ENCODE measurements at regions not wholly inside any gene's neighbourhood (a gene's known extent, or its start where the extent isn't known, plus 50 kb on each side); places are given as distances from the start of the nearest gene placed in this dataset.
"Not testable (repeated sequence)": the region's sequence is repeated elsewhere in the genome, so short reads cannot be mapped to it uniquely, and the experiment has no call there.

- no peak for DNase-seq (ENCODE audit: low spot score)
Measured at GRCh38 chr1:60809204-60809980, 273.0 kb upstream of the NFIA start.

- DNase-seq (ENCODE audit: low spot score): no peak
Measured at GRCh38 chr1:60808676-60809075, 273.7 kb upstream of the NFIA start.

DNA sequence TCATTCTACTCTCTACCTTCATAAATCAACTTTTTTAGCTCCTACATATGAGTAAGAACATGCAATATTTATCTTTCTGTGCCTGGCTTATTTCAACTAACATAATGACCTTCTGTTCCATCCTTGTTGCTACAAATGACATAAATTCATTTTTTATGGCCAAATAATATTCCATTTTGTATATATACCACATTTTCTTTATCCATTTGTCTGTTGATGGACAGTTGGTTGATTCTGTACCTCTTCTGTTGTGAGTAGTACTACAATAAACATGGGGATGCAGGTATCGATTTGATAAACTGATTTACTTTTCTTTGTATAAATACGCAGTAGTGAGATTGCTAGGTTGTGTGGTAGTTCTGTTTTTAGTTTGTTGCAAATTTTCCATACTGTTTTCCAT lies 279.5 kb upstream of the NFIA start:
- no peak for DNase-seq (ENCODE audit: low spot score)

DNA sequence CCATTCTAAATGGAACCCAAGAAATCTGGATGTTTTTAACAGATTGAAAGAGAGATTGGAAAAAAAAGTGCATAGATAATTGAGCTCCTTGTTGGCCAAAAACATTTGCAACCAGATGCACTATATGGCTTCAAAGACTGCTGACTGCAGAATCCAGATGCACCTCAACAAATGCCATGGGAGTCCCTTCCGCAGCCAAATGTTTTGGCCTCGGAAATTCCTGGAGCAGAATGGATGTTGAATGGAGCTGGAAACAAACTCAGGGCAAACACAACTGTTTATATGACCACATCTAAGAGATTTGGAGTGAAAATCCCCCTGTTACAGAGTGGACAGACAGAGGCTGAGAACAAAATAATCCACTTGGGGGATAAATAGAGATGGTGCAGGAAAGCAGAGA lies 285.0 kb upstream of the NFIA start:
- no peak for DNase-seq (ENCODE audit: low spot score)

GRCh38 chr1:60791226-60791625 lies 291.1 kb upstream of the NFIA start:
- DNase-seq (ENCODE audit: low spot score): no peak

- not testable (repeated sequence) for DNase-seq (ENCODE audit: low spot score)
Measured at GRCh38 chr1:60773099-60773498, 309.3 kb upstream of the NFIA start.

DNA sequence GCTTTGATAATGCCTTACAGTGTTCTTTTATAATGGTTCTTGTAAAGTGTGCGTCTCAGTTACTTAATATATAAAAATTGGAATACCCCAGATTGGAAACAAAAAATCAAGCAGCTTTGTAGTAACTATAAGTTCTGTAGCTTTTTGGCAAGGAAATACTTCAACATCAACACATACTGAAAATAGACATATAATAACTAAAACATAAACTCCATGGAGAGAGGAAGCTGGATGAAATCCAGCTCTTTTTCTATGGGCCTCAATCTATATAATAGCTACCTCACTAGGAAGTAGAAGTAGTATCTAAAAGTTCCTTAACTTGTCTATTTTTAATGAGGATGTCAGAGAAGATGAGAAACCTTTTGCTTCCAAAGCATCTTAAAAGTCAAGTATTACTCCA lies 313.3 kb upstream of the NFIA start:
- no peak for DNase-seq (ENCODE audit: low spot score)

DNA sequence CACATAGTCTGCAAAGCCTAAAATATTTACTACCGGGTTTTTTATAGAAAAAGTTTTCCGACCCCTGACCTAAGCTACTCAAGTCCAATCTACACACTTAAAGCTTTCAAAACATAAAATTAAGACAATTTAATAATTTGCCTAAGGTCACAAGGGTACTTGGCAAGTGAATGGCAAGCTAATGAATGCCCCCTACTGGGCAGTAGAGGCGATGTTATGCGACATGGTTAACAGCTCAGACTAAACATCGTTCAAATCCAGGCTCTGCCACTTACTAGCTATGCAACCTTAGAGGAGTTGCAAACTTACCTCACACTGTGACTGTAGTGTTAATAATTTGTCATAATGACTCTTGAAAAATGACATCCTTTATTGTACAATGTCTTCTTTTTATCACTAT lies 317.2 kb upstream of the NFIA start:
- DNase-seq (ENCODE audit: low spot score): peak; percentile 14

- DNase-seq (ENCODE audit: low spot score): no peak
Measured at GRCh38 chr1:60764489-60764888, 317.9 kb upstream of the NFIA start.

DNA sequence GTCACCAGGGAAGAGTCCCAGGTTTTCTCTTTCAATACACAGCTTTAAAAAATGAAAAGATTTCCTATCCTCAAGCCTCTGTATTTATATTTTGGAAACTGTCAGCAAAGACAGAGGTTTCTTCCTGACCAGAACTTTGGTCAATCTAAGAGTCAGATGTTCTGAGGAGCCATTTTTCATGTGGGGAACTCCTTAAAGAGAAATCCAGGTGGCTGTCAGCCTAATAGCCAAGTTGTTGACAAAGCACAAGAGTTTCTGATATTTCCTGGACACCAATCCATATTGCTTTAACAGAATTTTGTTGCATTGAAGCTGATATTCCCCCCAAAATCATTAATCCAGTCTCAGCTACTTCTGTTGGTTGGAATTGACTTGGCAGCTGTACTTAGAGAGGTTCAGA lies 318.6 kb upstream of the NFIA start:
- no peak for DNase-seq (ENCODE audit: low spot score)

DNA sequence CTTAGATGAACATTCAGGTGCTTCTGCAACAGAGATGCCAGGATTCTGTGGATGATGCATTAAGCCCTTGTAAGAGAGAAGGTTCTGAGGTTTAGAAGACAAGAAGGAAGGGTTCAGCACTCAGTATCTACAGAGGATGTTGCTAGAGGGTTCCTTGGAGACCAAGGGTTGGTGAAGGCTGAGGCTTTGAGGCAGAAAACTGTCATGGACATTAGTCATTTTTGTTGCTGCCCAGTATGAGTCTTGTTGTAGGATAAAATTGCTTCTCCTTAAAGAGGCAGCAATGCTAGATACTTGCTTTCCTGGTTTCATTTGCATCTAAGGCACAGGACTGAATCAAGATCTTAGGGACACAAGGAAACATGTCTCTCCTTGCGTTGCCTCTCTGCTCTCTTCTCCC lies 319.4 kb upstream of the NFIA start:
- no peak for DNase-seq (ENCODE audit: low spot score)

DNA sequence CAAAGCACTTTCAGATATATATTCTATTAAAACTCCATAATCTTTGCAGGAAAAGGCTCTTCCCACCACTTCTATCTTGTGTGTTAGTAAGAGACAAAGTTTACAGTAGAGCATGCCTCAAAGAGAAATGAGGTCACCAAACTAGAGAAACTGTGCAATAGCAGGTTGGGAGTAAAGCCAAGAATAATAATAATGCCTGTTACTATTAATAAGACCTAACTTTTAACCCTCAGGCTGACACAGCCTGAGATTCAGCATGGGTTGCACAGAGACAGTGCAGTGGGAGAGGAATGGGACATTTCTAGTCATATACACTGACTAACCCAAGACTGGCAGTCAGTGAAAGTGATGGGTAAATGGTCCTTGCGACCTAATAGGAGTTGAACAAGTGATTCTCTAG lies 320.2 kb upstream of the NFIA start:
- DNase-seq (ENCODE audit: low spot score): no peak

- no peak for DNase-seq (ENCODE audit: low spot score)
Measured at GRCh38 chr1:60759291-60759690, 323.1 kb upstream of the NFIA start.

- no peak for DNase-seq (ENCODE audit: low spot score)
Measured at GRCh38 chr1:60757485-60757884, 324.9 kb upstream of the NFIA start.

GRCh38 chr1:60753036-60753900 lies 329.1 kb upstream of the NFIA start:
- DNase-seq (ENCODE audit: low spot score): no peak

DNA sequence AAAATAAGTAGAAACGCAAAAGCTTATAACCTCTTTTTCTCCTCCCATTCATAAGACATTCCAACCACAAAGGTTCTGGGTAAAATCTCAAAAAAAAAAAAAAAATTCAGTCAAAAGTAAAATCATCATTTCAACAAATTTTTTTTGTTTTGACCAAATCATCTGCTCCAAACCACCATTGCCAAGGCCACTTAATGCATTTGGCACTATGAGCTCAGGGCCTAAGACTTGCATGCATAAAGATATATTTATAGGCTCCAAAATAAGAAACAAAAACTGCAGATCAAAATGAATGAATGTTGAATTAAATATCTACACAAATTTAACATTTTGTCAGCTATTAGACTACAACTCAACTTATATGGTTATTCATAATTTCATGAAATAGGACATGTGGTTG lies 331.1 kb upstream of the NFIA start:
- no peak for DNase-seq (ENCODE audit: low spot score)

GRCh38 chr1:60747353-60747752 lies 335.0 kb upstream of the NFIA start:
- no peak for DNase-seq (ENCODE audit: low spot score)

GRCh38 chr1:60746278-60746791 lies 336.0 kb upstream of the NFIA start:
- DNase-seq (ENCODE audit: low spot score): no peak

DNA sequence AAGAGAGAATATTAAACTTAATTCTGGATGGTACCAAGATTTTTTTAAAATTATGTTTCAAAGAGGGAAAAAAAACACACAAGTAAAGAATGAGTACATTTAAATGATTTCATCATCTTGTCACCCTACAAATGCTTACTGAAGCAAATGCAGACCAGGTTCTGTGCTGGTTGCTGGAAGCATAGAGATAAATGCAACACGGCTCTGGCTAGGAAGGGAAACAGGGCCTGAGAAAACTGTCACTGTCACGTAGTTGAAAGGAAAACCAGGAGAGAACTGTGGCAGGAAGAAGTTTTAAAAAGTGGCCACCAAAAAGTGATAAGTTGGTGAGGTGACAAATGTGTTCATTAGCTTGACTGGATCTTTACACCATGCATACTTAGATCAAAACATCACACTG lies 336.9 kb upstream of the NFIA start:
- no peak for DNase-seq (ENCODE audit: low spot score)

DNA sequence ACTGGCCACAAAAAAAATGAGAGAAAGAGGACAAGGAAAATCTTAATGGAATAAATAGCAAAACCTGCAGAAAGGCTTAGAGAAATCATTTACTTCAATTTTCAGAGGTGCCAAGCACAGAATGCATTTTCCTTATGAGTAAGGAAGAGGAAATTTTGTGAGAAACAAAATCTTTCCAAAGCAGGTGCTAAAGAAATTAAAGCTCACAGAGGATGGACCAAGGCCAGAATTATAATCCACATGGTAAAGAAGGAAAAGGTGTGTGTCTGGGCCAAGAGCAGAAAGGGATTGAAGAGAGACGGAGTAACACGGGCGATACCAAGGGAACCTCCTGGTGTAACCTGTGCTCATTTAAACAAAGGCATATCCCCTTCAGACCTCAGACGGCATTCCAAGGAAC lies 340.0 kb upstream of the NFIA start:
- DNase-seq (ENCODE audit: low spot score): no peak

GRCh38 chr1:60740154-60740553 lies 342.2 kb upstream of the NFIA start:
- no peak for DNase-seq (ENCODE audit: low spot score)

DNA sequence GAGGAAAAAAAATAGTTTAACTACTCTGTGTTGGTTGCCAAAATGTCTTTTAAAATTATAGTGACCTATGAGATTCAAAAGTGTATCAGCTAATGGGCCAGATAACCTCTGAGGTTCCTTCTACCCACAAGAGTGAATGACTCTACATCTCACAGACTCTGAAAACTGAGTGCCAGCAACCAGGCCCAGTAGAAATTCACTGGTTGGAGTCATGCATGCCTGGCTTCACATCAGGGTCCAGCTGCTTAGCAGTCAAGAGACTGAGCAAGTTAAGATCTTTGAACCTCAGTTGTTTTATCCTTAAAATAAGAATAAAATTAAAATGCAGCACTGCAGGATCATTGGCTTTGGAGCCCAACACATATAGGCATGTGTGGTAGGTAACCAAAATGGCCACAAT lies 342.6 kb upstream of the NFIA start:
- DNase-seq (ENCODE audit: low spot score): no peak

- no peak for DNase-seq (ENCODE audit: low spot score)
Measured at GRCh38 chr1:60732977-60733401, 349.4 kb upstream of the NFIA start.
